ENCODE measurements at regions not wholly inside any gene's neighbourhood (a gene's known extent, or its start where the extent isn't known, plus 50 kb on each side); places are given as distances from the start of the nearest gene placed in this dataset.

GRCh38 chr2:136373841-136374240, 255.9 kb upstream of the CXCR4 start:
- no peak overlapping the region for H3K27ac Mint-ChIP-seq
- H3K36me3 Mint-ChIP-seq = no peaks in the 10 kb centered on the region
- H3K9me3 Mint-ChIP-seq = peaks cover 4% of the 10 kb centered on the region

GRCh38 chr2:136373029-136373428, 255.1 kb upstream of the CXCR4 start:
- Mint-ChIP-seq H3K9me3 (peaks cover 7% of the 10 kb centered on the region), H3K36me3 (no peaks in the 10 kb centered on the region), H3K4me1 (peaks cover 6% of the 10 kb centered on the region), H3K27me3 (ENCODE audit: low read depth) (peaks cover 10% of the 10 kb centered on the region), H3K4me3 (no peak overlapping the region), H3K27ac (no peak overlapping the region)
- no peak for DNase-seq (ENCODE audit: low spot score in 2 of 2, unreplicated experiment in 2 of 2)
- TF ChIP-seq, protein P1, sequence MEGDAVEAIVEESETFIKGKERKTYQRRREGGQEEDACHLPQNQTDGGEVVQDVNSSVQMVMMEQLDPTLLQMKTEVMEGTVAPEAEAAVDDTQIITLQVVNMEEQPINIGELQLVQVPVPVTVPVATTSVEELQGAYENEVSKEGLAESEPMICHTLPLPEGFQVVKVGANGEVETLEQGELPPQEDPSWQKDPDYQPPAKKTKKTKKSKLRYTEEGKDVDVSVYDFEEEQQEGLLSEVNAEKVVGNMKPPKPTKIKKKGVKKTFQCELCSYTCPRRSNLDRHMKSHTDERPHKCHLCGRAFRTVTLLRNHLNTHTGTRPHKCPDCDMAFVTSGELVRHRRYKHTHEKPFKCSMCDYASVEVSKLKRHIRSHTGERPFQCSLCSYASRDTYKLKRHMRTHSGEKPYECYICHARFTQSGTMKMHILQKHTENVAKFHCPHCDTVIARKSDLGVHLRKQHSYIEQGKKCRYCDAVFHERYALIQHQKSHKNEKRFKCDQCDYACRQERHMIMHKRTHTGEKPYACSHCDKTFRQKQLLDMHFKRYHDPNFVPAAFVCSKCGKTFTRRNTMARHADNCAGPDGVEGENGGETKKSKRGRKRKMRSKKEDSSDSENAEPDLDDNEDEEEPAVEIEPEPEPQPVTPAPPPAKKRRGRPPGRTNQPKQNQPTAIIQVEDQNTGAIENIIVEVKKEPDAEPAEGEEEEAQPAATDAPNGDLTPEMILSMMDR (IDR thresholded peaks at IDR 0.05; ENCODE audit: unreplicated experiment) = no peak

More at GRCh38 chr2:136373841-136374240, 255.9 kb upstream of the CXCR4 start:
- H3K27me3 Mint-ChIP-seq (ENCODE audit: low read depth) = peaks cover 10% of the 10 kb centered on the region
- TF ChIP-seq, protein P1 (IDR thresholded peaks at IDR 0.05; ENCODE audit: unreplicated experiment) = no peak
- no peak for DNase-seq (ENCODE audit: low spot score in 2 of 2, unreplicated experiment in 2 of 2)
- H3K4me3 Mint-ChIP-seq = no peak overlapping the region
- peaks cover 6% of the 10 kb centered on the region for H3K4me1 Mint-ChIP-seq

DNA sequence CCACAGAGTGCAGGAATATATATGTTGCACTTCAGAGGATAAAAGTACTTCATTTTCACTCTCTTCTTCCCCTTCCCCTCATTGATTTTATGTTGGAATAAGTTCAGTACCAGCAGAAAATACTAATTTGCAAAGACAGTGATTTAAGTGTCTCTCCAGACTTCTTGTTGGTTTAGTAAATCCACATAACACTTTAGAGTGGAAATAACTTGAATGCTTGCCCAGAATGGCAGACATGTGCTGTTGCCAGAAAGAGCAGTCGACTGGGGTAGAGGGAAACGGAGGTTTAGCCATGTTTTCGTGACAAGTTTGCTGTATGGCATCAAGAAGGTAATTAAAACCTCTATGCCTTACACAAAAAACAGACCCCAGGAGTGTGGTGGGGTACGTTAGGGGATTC, 246.0 kb upstream of the CXCR4 start:
- peaks cover 10% of the 10 kb centered on the region for H3K9me3 Mint-ChIP-seq
- H3K36me3 Mint-ChIP-seq = peaks cover 4% of the 10 kb centered on the region
- H3K27me3 Mint-ChIP-seq (ENCODE audit: low read depth) = peaks cover 2% of the 10 kb centered on the region
- TF ChIP-seq, protein P1 (IDR thresholded peaks at IDR 0.05; ENCODE audit: unreplicated experiment) = no peak
- H3K27ac Mint-ChIP-seq = no peak overlapping the region
- H3K4me1 Mint-ChIP-seq = no peaks in the 10 kb centered on the region
- H3K4me3 Mint-ChIP-seq = no peak overlapping the region
- no peak for DNase-seq (ENCODE audit: low spot score in 2 of 2, unreplicated experiment in 2 of 2)

DNA sequence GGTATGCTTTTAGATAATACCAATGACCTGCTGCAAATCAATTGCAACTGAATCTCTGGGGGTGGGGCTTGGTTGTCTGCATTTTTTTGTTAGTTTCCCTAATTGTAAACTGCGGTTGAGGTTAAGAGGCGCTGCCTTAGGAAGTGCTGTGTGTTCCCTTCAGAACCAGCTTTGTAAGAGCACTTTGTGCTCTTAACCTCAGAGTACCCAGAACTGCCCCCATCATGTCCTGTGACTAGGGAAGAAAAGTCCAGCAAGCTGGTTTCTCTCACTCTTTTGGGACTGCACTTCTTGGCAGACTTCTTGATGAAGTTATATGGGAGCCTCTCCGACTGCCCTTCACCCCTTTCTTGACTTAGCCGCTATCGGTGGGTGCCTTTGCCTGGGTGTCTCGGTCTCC, 245.5 kb upstream of the CXCR4 start:
- no peaks in the 10 kb centered on the region for H3K4me1 Mint-ChIP-seq
- H3K4me3 Mint-ChIP-seq = no peak overlapping the region
- H3K9me3 Mint-ChIP-seq = peaks cover 7% of the 10 kb centered on the region
- TF ChIP-seq, protein P1 (IDR thresholded peaks at IDR 0.05; ENCODE audit: unreplicated experiment) = no peak
- no peak for DNase-seq (ENCODE audit: low spot score in 2 of 2, unreplicated experiment in 2 of 2)
- peaks cover 2% of the 10 kb centered on the region for H3K27me3 Mint-ChIP-seq (ENCODE audit: low read depth)
- H3K27ac Mint-ChIP-seq = no peak overlapping the region
- H3K36me3 Mint-ChIP-seq = peaks cover 4% of the 10 kb centered on the region

- Mint-ChIP-seq H3K36me3 (peaks cover 4% of the 10 kb centered on the region), H3K27me3 (ENCODE audit: low read depth) (peaks cover 2% of the 10 kb centered on the region), H3K9me3 (peaks cover 6% of the 10 kb centered on the region), H3K4me3 (no peak overlapping the region), H3K27ac (no peak overlapping the region), H3K4me1 (no peaks in the 10 kb centered on the region)
- TF ChIP-seq, protein P1 (IDR thresholded peaks at IDR 0.05; ENCODE audit: unreplicated experiment) = no peak
- DNase-seq (ENCODE audit: low spot score in 2 of 2, unreplicated experiment in 2 of 2) = no peak
These were observed 244.9 kb upstream of the CXCR4 start for GRCh38 chr2:136362676-136363390.

Measured in mesothelial cell of epicardium (in vitro differentiated cells).